ENCODE measurements at regions not wholly inside any gene's neighbourhood (a gene's known extent, or its start where the extent isn't known, plus 50 kb on each side); places are given as distances from the start of the nearest gene placed in this dataset.
A peak's percentile ranks its signal among the peaks of the same experiment; 100 is the strongest.

GRCh38 chr12:58519839-58520238 is 400.5 kb downstream of the LRIG3 start:
- CTCF ChIA-PET: no interaction called here
- POLR2A ChIA-PET: no interaction called here
- Mint-ChIP-seq H3K27ac (no peak overlapping the region), H3K36me3 (ENCODE audit: low read depth) (no peaks in the 10 kb centered on the region), H3K27me3 (no peaks in the 10 kb centered on the region), H3K9me3 (peaks cover 16% of the 10 kb centered on the region), H3K4me1 (no peaks in the 10 kb centered on the region), H3K4me3 (no peak overlapping the region)
- no peak for DNase-seq

- H3K9me3 Mint-ChIP-seq: peaks cover 16% of the 10 kb centered on the region
- ChIA-PET CTCF (no interaction called here), POLR2A (no interaction called here)
- H3K4me1 Mint-ChIP-seq: no peaks in the 10 kb centered on the region
- H3K4me3 Mint-ChIP-seq: no peak overlapping the region
- no peaks in the 10 kb centered on the region for H3K27me3 Mint-ChIP-seq
- no peak for DNase-seq
- H3K27ac Mint-ChIP-seq: no peak overlapping the region
- H3K36me3 Mint-ChIP-seq (ENCODE audit: low read depth): no peaks in the 10 kb centered on the region
Observed at GRCh38 chr12:58521152-58521551, 399.2 kb downstream of the LRIG3 start.

- Mint-ChIP-seq H3K4me1 (no peaks in the 10 kb centered on the region), H3K27ac (no peak overlapping the region), H3K9me3 (peaks cover 16% of the 10 kb centered on the region), H3K4me3 (no peak overlapping the region), H3K36me3 (ENCODE audit: low read depth) (no peaks in the 10 kb centered on the region), H3K27me3 (no peaks in the 10 kb centered on the region)
- POLR2A ChIA-PET: no interaction called here
- CTCF ChIA-PET: no interaction called here
- DNase-seq: no peak
Observed at GRCh38 chr12:58521796-58522195, 398.5 kb downstream of the LRIG3 start.

GRCh38 chr12:58523360-58523759 is 396.9 kb downstream of the LRIG3 start:
- ChIA-PET CTCF (no interaction called here), POLR2A (no interaction called here)
- H3K4me3 Mint-ChIP-seq: no peak overlapping the region
- no peak overlapping the region for H3K27ac Mint-ChIP-seq
- no peak for DNase-seq
- H3K9me3 Mint-ChIP-seq: peaks cover 5% of the 10 kb centered on the region
- no peaks in the 10 kb centered on the region for H3K4me1 Mint-ChIP-seq
- no peaks in the 10 kb centered on the region for H3K36me3 Mint-ChIP-seq (ENCODE audit: low read depth)
- no peaks in the 10 kb centered on the region for H3K27me3 Mint-ChIP-seq

- Mint-ChIP-seq H3K9me3 (no peaks in the 10 kb centered on the region), H3K4me3 (no peak overlapping the region), H3K4me1 (no peaks in the 10 kb centered on the region), H3K36me3 (ENCODE audit: low read depth) (no peaks in the 10 kb centered on the region), H3K27me3 (no peaks in the 10 kb centered on the region), H3K27ac (no peak overlapping the region)
- ChIA-PET CTCF (interaction anchor here (0.9 kb wide), 1 partner anchor 13 kb away, joined by 4 read pairs; no protein-coding TSS in a partner anchor), POLR2A (no interaction called here)
- DNase-seq: no peak
Observed at GRCh38 chr12:58528271-58528670, 392.0 kb downstream of the LRIG3 start.

GRCh38 chr12:58529114-58529665 is 391.1 kb downstream of the LRIG3 start:
- ChIA-PET POLR2A (no interaction called here), CTCF (no interaction called here)
- H3K4me3 Mint-ChIP-seq: no peak overlapping the region
- no peak for DNase-seq
- no peaks in the 10 kb centered on the region for H3K9me3 Mint-ChIP-seq
- H3K27me3 Mint-ChIP-seq: no peaks in the 10 kb centered on the region
- H3K4me1 Mint-ChIP-seq: no peaks in the 10 kb centered on the region
- no peak overlapping the region for H3K27ac Mint-ChIP-seq
- H3K36me3 Mint-ChIP-seq (ENCODE audit: low read depth): no peaks in the 10 kb centered on the region

- ChIA-PET CTCF (no interaction called here), POLR2A (no interaction called here)
- DNase-seq: no peak
- no peaks in the 10 kb centered on the region for H3K9me3 Mint-ChIP-seq
- no peaks in the 10 kb centered on the region for H3K36me3 Mint-ChIP-seq (ENCODE audit: low read depth)
- H3K27ac Mint-ChIP-seq: no peak overlapping the region
- H3K4me1 Mint-ChIP-seq: no peaks in the 10 kb centered on the region
- H3K27me3 Mint-ChIP-seq: no peaks in the 10 kb centered on the region
- no peak overlapping the region for H3K4me3 Mint-ChIP-seq
Observed at GRCh38 chr12:58529897-58530741, 390.2 kb downstream of the LRIG3 start.

GRCh38 chr12:58530742-58531062 is 389.6 kb downstream of the LRIG3 start:
- POLR2A ChIA-PET: no interaction called here
- CTCF ChIA-PET: no interaction called here
- Mint-ChIP-seq H3K9me3 (no peaks in the 10 kb centered on the region), H3K4me1 (no peaks in the 10 kb centered on the region), H3K4me3 (no peak overlapping the region), H3K36me3 (ENCODE audit: low read depth) (no peaks in the 10 kb centered on the region), H3K27ac (no peak overlapping the region), H3K27me3 (no peaks in the 10 kb centered on the region)
- no peak for DNase-seq

- ChIA-PET CTCF (no interaction called here), POLR2A (no interaction called here)
- H3K27me3 Mint-ChIP-seq: no peaks in the 10 kb centered on the region
- no peak for DNase-seq
- no peaks in the 10 kb centered on the region for H3K4me1 Mint-ChIP-seq
- H3K4me3 Mint-ChIP-seq: no peak overlapping the region
- no peaks in the 10 kb centered on the region for H3K9me3 Mint-ChIP-seq
- no peak overlapping the region for H3K27ac Mint-ChIP-seq
- no peaks in the 10 kb centered on the region for H3K36me3 Mint-ChIP-seq (ENCODE audit: low read depth)
Observed at GRCh38 chr12:58532855-58533608, 387.3 kb downstream of the LRIG3 start.

GRCh38 chr12:58533652-58534051 is 386.7 kb downstream of the LRIG3 start:
- no peak overlapping the region for H3K27ac Mint-ChIP-seq
- no peak for DNase-seq
- no peaks in the 10 kb centered on the region for H3K36me3 Mint-ChIP-seq (ENCODE audit: low read depth)
- ChIA-PET CTCF (no interaction called here), POLR2A (no interaction called here)
- H3K4me1 Mint-ChIP-seq: no peaks in the 10 kb centered on the region
- H3K9me3 Mint-ChIP-seq: no peaks in the 10 kb centered on the region
- H3K4me3 Mint-ChIP-seq: no peak overlapping the region
- no peaks in the 10 kb centered on the region for H3K27me3 Mint-ChIP-seq

GRCh38 chr12:58537278-58537677 is 383.0 kb downstream of the LRIG3 start:
- ChIA-PET CTCF (no interaction called here), POLR2A (no interaction called here)
- H3K27me3 Mint-ChIP-seq: no peaks in the 10 kb centered on the region
- no peaks in the 10 kb centered on the region for H3K36me3 Mint-ChIP-seq (ENCODE audit: low read depth)
- H3K9me3 Mint-ChIP-seq: no peaks in the 10 kb centered on the region
- no peak overlapping the region for H3K4me3 Mint-ChIP-seq
- H3K27ac Mint-ChIP-seq: no peak overlapping the region
- DNase-seq: no peak
- no peaks in the 10 kb centered on the region for H3K4me1 Mint-ChIP-seq

GRCh38 chr12:58539295-58539694 is 381.0 kb downstream of the LRIG3 start:
- no peaks in the 10 kb centered on the region for H3K9me3 Mint-ChIP-seq
- no peak overlapping the region for H3K4me3 Mint-ChIP-seq
- POLR2A ChIA-PET: no interaction called here
- no peaks in the 10 kb centered on the region for H3K4me1 Mint-ChIP-seq
- H3K27me3 Mint-ChIP-seq: no peaks in the 10 kb centered on the region
- H3K27ac Mint-ChIP-seq: no peak overlapping the region
- CTCF ChIA-PET: interaction anchor here (1.3 kb wide), 1 partner anchor 611 kb away, joined by 5 read pairs; no protein-coding TSS in a partner anchor
- no peak for DNase-seq
- H3K36me3 Mint-ChIP-seq (ENCODE audit: low read depth): no peaks in the 10 kb centered on the region

GRCh38 chr12:58540480-58541299 is 379.6 kb downstream of the LRIG3 start:
- Mint-ChIP-seq H3K4me1 (no peaks in the 10 kb centered on the region), H3K9me3 (no peaks in the 10 kb centered on the region), H3K36me3 (ENCODE audit: low read depth) (no peaks in the 10 kb centered on the region), H3K4me3 (no peak overlapping the region), H3K27ac (no peak overlapping the region), H3K27me3 (no peaks in the 10 kb centered on the region)
- DNase-seq: peak; percentile 20
- ChIA-PET POLR2A (no interaction called here), CTCF (interaction anchor here (0.7 to 1.3 kb wide), 3 partner anchors 13 to 611 kb away, joined by 3 to 4 read pairs (median 3); no protein-coding TSS in a partner anchor)

All from activated CD4-positive, alpha-beta memory T cell treated with anti-CD3 and anti-CD28 coated beads, Interleukin-2, amount 10 ng/mL, durations not matched to agents 7 days and 5 days (primary cell).